NCI-H82 (cell line): ENCODE measurements at regions not wholly inside any gene's neighbourhood (a gene's known extent, or its start where the extent isn't known, plus 50 kb on each side); places are given as distances from the start of the nearest gene placed in this dataset.

Experiments used
- DNase-seq: peaks from one replicate; lab custom pipeline; 2025; lab: John Stamatoyannopoulos, UW

DNA sequence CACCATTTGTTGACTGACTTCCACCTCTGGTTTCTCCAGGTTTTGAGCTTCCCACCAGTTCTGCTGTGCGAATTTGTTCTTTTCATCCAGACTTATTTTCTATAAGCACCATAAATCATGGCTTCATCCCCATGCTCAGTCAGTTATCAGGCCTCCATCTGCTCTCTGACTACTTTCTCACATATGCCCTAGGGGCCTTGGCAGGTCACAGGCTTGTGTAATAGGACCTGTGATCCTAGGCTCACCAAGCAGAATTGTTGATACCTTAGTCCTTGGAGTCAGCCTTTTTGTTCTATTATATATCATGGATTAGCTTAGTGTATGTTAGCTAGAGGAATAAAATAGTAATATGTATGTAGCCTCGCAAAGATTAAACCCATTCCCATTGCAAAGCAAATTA is 284.2 kb upstream of the TANK start:
- DNase-seq: peak; percentile 88

DNA sequence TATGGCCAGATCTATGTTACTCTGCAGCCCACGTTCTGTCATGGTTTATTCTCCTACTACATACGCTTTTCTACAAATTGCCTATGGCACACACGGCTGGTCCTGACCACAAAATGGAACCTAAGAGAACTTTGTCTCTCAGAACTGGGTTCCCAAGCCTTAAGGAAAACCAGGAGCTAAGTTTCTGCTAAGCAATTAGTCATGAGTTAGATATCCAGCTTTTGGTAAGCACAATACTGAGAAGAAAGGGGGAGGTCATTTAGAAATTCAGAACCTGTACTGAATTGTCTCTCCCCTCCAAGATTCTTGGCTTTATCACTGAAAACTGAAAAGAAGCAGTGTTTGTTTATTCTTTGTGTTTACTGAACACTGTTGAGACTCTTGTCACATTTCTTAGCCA is 283.5 kb upstream of the TANK start:
- no peak for DNase-seq

DNA sequence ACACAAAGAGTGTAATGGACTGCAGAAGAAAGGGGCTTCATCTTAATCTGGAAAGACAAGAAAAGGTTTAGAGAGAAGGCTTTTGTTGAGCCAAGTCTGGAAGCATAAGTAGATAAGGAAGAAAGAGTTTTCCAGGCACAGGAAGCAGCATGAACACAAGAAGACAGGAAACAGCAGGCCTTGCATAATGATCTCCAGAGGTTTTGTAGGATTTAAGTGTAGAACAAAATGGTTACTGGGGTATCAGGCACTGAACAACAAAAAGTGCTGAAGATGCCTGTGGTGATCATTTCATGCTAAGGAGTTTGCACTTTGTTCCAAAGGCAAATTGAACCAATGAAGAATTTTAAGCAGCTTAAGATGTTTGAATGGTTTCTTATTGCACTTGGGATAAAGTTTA is 281.6 kb upstream of the TANK start:
- DNase-seq: no peak

DNA sequence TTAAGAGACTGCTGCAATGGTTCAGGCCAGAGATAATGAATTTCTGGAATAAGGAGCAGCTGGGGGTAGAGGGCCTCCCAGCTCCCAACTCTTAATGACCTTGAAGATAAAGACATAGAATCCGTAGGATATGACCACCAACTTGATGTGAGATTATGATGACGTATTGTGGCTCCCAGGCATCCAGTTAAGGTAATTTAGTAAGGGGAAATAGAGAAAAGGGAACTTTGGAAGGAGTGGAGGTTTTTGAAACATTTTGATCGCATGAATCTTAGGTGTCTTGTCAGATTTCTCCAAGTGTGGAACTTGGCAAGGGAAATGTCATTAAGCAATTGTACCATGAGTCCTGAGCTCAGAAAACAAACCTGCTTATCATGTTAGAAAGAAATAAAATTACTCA is 277.3 kb upstream of the TANK start:
- peak; percentile 12 for DNase-seq

DNA sequence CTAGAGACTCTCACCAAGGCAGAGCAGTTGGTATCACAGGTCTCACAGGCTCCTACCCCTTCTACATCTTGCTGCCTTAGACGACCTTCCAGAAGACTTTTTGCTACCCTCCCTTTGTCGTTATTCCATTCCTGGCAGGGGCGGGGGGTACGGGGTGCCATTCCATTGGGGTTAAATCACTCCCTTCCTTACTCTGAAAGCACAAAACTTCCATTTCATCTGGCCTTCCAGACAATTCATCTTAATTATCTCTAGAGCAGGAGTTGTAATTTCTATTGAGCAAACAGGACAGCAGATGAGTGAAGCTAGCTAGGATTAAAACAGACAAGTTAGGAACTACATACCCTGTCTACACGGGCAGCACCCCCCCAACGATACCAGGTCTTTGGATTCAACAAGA is 276.2 kb upstream of the TANK start:
- no peak for DNase-seq

DNA sequence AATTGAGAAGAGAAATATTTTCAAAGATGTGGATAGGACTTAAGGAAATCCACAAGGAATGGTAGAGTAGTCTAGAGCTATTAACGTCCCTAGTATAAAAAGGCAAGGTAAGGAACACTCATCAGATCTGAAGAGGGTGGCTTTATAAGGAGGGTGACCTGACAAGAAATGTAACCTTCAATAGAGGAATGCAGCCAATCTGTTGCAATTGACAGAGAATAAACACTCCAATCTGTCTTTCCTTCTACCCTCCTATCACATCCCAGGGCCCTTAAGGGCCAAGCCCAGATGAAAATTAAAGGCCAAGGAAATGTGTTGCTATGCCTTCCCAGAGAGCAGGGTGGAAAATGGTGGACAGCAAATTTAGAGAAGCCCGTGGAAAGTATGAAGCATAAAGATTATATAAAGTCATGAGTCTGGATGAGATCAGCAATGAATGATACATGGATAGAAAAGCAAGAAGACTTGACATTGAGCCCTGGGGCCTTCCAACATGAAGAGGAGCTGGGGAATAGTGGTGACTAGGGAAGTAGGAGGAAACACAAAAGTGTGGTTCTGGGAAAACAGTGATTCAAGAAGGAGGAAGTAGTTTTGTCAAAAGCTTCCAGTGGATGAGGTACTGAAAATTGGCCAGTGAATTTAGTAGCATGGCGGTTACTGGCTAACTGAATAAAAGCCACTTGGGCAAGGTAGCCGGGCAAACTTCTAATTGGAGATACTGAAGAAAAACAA is 270.6 kb upstream of the TANK start:
- DNase-seq: no peak

DNA sequence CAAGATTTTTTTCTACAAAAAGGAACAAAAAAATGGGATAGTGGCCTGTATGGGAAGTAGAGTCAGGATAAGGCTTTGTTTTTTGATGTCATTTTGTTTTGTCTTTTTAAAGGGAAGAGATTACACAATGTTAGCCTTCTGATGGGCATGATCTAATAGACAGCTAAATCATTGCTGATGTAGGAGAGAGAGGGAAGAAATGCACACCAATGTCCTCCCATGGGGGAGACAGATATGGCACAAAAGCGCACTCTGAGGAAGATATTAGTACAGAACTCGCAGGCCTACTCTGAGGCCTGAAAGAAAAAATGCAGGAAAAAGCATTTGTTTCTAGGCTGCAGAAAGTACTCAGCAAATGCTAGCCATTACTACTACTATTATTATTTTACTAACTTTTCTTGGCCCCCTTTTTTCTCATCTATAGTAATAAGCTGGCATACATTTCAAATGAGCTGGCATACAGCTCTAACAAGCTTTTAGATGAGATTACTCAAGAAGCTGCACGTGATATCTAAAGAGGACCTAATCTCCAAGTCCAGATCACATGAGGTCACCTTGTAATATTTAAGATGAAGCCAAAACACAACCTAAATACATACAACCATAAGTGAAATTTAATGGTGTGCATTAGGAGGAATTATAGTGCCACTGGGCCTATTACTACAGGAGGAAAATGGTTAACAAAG is 269.4 kb upstream of the TANK start:
- peak; percentile 96 for DNase-seq

DNA sequence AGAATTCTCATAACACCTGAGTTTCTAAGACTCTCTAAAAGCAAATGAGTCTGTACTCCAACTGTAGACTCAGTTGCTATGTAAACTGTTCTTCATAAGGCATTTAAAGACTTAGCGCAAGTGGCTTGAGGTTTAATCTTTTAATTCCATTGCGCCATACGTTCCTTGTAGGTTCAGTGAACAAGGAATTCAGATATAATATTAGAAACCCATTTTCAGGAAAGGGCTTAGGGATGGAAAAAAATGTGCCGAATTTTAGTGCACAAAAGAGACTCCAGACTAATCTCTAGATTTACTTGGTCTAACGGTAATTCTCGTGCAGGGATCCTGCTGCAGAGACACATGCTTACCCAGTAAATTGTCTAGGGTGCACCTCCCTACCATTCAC is 268.9 kb upstream of the TANK start:
- DNase-seq: peak; percentile 97

DNA sequence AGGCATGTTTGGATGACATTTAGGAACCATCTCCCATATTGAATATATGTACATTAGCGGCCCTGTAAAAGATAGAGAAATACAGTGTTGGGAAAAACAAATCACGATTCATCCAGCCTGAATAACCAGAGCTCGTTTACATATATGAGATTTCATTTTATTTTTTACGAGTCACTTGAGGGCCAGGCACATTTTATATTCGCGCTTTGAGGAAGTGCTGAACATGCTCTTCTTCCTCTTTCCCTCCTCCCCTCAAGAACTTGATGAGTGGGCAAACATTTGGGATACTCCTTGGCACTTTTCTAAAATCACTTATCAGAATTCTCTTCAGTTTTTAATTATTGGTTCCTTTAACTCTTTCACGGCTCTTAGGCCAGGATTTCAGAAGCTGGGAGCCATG is 268.0 kb upstream of the TANK start:
- no peak for DNase-seq

DNA sequence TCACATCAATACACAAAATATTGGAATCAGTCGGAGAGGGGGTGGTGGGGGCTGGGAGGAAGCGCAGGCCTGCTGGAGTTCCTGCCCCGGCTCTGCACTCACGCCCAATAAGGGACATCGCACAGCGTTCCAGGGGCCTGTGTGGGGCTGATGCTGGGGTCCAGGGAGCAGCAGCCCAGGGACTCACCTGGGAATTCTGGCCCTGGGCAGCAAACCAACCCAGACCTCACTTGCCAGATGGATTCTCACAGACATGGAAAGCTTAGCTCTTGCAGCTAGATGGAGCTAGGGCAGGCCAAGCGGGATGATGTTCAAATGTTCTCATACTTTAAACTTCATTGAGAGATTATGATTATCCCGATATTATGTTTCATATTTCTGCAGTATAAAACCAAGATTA is 266.6 kb upstream of the TANK start:
- no peak for DNase-seq

DNA sequence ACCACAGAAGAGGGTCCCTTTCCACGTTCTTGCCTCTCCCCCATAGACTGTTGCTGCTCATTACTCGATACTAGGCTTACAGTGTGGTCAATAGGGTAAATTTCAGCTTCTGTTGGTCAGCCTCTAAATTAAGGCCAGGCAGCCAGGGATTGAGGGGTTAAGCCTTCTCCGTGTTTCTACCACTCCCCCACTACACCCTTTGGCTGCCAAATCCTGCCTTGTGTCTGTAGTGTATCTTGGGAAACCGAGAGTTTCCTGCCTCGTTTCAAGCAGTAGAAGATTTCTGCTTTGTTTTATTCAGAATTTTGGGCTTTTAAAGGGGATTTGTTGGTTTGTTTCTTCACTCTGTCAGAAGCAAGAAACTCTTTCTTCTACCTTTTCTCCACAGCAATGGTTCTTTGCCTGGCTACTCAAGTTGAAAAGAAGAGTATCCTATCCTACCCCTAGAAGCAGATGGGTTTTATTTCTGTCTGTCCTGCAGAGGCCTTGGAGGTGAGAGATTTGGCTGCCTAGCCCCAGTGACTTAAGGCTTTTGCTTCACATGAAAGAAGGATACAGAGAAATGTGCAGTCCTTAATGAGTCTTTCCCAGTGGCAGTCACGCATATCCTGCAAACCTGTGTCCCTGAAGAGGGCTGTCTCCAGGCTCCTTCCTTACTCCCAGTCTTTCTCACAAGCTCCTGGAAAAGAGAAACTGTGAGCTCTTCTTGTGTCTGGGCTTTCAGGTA is 261.5 kb upstream of the TANK start:
- DNase-seq: no peak

DNA sequence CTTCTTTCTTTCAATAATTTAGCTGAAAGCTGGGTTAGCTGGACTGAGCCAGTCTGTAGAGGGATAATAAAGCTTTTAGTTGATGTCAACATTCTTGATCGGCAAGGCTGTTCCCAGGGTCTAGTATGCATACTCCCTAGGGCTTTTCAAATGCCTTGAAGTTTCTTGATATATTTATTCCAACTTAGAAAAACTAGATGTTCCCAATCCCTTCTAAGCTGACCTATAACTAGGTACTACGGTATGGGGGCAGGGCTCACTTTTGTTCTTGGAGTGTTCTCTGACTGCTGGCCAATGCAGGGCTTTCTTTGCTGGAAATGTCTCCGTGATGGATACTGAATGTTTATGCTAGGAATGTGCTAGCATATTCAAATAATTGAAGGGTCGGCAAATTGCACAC is 258.6 kb upstream of the TANK start:
- DNase-seq: peak; percentile 16

DNA sequence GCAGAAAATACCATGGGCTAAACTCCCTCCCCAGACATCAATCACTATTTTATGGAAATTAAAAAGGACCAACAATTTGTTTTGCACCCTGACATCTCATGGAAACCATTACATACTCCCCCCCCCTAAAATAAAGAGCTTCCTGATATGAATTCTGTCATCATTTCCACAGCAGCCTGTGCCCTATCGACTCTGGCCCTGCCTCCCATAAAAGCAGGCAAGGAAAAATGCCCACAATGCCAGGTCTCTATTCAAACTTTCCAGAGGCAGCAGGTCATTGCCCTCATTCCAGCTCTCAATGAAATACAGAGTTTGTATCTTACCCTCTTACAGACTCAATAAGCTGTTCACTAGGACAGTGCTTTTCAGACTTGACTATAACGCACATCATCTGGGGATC is 254.4 kb upstream of the TANK start:
- DNase-seq: no peak

DNA sequence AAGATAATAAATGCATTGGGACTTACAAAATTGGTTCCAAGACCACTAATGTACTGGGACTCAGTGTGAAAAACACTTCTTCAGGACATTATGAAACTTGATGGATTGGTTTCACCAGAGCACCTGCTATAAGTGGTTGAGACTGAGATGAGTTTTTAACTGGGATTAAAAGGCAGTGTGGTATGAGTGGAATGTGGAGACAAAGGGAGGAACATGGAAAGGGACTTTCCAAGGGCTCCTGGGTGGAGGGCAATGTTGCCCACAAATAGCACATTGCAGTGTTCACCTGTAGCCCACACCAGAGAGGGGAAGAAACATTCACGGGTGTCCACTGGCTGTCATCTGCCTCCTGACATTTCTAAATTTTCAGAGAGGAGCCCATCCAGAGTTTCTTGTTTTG is 253.3 kb upstream of the TANK start:
- no peak for DNase-seq

DNA sequence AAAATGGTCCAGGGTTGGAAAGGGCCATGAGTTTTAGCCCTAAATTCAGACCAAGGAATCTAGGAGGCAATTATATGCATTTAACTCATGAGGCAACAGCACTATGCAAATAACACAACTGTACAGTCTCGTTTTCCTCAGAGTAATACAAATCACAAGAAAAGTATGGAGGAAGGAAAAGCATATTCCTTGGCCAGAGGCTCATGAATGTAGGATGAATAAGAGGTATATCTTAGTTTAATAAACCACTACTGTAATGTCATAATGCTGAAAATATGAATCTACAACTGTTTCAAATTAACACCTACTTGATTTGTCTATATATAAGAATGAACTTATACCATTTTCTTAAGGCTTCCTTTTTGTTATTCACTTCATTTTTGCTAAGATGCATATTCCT is 252.5 kb upstream of the TANK start:
- no peak for DNase-seq

DNA sequence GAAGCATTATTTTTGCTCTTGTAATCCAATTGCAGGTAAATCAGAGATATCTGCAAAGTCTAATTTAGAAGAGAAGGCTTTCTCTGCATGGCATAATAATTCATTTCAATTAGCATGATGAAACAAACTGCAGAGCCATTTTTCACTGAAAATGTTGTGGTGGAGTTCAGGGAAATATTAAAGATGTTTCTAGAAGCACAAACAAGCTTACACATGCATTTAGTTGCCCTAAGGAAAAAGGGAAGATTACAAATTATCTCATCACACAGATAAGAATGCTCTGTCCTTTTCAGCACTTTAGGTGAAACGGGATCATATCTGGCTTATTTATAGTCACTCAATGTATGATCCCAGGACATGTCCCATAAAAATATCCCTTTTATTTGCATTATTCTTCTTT is 252.1 kb upstream of the TANK start:
- DNase-seq: no peak

DNA sequence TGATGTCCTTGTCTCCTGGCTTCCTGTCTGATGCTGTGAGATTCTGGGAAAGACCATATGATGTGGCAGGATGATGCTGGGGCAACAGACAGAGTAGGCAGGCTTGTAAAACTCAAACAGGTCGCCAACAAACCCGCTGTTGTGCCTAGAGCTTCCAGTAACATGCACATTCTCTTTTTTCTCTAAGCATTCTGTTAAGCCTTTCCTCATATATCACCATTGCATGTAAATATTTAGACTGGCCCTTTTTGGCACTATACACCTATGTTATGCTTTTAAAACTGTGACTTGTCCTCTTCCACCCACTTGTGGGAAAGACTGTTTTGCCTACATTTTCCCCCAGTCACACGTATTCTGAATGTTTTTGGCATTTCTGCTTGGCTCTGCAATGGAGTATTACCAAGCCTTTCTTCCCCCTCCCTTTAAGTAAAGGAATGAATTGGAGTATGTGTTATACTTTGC is 250.4 kb upstream of the TANK start:
- no peak for DNase-seq

DNA sequence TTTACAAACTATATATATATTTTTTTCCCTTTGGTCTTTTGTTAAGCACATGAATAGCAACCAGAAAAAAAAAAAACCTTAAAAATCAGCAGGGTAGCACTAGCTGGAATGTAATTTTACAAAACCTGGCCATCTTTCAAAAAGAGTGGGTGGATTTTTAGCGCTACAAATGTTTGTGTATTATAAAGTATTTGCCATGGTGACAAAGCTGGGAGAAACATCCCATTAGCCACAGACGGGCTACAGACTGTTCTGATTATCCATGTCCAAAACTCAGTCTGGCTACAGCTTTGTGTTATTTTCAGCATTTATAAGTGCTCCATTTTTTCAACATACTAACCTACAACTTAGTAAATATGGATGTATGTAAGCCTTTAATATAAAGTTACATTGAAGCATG is 249.5 kb upstream of the TANK start:
- DNase-seq: peak; percentile 27

DNA sequence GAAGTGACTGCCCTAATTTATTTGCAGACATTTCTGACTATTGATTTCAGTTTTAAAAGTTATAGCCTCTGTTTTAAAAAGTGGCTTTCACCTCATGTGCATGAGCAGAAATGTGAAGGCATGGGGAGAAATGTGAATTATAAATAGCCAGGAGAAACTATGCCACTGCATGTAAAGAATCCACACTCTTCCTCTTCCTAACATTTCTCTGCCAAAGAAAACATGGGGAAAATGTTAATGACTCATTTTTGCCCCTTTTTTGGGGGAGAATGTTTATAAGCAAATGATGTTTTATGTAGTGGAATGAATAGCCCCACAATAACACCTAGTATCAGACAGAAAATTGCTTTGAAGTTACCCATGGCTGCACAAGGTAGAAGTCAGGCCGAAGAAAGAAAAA is 249.0 kb upstream of the TANK start:
- DNase-seq: no peak

DNA sequence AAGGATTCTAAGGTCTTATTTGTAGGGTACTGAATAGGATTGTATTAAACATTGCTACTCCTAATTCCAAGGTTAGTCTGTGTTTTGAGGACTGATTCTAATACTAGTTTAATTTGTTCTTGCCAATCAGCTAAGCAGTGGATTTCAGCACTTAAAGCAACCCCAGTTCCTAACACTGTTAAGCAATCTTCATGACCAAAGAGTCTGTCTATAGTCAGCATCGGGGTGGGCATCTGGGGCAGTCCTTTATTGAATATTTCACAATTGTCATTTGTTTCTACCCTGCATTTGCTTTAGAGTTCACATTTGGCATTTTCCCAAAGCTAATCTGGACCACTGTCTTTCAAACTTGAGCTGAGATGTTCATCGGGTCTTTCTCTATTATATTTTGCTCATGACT is 248.0 kb upstream of the TANK start:
- DNase-seq: no peak

DNA sequence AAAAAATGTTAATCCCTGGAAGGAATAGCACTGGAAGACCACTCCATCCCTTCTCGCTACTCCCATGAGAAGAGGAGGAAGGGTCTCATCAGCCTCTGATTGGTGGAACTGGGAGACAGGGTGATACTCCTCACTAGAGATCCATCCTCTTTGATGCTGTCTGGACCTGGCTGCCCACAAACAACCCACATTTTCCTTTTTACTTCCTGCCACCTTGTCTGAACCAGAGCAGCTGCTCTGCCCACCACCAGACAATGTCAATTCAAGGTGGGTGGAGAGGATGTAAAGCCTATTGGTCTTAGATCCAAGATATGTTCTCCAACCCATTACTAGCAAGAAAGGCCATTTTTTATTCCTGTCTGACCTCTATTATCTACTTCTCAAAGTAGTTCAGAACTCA is 246.9 kb upstream of the TANK start:
- no peak for DNase-seq

DNA sequence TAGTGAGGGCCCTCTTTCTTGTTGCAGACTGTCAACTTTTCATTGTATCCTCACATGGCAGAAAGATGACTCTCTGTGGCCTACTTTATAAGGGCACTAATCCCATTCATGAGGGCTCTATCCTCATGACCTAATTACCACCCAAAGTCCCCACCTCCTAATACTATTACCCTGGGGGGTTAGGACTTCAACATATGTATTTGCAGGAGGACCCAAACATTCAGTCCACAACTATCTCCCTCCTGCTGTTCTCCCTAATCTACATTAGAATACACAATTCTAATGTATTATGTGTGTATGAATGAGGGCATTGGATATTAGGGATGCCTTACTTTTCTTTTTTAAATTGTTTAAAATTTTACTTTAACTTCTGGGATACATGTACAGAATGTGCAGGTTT is 246.0 kb upstream of the TANK start:
- DNase-seq: peak; percentile 81

DNA sequence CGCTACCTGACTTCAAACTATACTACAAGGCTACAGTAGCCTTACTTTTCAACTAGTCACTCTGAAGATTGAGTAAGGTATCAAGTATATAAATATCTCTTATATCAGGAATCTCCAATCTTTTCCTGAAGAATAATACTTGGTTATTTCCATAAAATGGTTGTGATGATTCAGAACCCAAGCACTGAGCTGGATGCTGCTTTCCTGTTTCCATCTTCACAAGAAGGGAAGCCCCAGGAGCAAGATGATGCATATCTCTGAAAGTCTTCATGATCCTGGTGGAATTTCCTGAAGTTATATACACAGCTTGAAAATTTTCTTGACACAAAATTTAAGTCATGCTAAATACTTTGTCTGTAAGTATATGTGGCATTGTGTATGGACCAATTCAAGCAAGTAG is 243.9 kb upstream of the TANK start:
- DNase-seq: no peak
